ENCODE measurements at regions not wholly inside any gene's neighbourhood (a gene's known extent, or its start where the extent isn't known, plus 50 kb on each side); places are given as distances from the start of the nearest gene placed in this dataset.

DNA sequence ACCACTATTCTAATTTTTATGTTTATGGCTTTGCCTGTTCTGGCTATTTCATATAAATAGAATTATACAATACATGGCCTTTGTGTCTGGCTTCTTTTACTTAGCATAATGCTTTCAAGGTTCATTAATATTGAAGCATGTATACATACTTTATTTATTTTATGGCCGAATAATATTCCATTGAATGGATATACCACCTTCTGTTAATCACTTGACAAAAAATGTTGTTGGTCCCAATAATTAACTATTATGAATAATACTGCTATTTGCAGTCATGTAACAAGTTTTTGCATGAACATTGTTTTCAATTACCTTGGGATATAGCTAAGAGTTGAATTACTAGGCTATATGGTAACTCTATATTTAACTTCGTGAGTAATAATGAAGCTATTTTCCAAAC, 767.5 kb downstream of the INHBA start:
- no peaks in the 10 kb centered on the region for H3K27me3 ChIP-seq
- no peak overlapping the region for H3K27ac ChIP-seq
- TF ChIP-seq CTCF (IDR thresholded peaks at IDR 0.05): no peak
- no peak overlapping the region for H3K4me3 ChIP-seq
- H3K4me1 ChIP-seq: no peaks in the 10 kb centered on the region
- H3K9me3 ChIP-seq: no peaks in the 10 kb centered on the region
- DNase-seq (ENCODE audit: low spot score): no peak
- H3K36me3 ChIP-seq: no peaks in the 10 kb centered on the region

DNA sequence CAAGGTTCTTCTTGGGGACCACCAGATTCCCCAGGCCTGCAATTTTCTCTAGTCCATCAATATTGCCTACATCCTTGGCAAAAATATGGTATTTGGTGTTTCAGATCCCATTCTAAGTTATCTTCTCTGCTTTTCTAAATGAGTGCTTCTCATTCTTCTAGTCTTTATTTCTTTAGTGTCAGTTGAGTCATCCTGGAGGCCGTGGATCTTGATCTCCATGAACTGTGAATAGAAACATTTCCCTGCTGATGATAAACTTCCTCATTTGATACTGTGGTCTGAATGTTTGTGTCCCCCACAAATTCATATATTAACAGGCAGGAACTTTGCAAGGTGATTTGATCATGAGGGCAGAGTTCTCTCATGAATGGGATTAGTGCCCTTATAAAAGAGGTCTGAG, 779.3 kb downstream of the INHBA start:
- Histone ChIP-seq H3K9me3 (peaks cover 0 to 3% of the 10 kb centered on the region in 2 donors), H3K27me3 (no peaks in the 10 kb centered on the region), H3K4me3 (no peak overlapping the region), H3K27ac (no peak overlapping the region), H3K36me3 (no peaks in the 10 kb centered on the region), H3K4me1 (no peaks in the 10 kb centered on the region)
- no peak for DNase-seq (ENCODE audit: low spot score)
- TF ChIP-seq CTCF (IDR thresholded peaks at IDR 0.05): no peak

DNA sequence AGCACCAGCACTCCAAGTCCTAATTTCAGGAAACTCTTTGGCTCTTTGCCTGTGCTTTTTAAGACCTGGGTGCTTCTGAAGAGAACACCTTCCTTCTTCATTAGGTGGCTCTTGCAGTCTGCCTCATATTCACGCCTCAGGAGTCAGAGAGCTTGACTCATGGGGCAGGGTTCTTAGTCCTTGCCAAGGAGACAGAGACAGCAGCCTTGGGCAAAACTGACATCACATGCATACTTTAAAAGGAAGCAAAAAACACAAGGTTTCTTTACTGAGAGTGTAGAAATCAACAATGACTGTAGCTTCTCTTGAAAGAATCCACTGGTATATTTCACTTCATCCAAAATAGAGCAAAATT, 780.6 kb downstream of the INHBA start:
- TF ChIP-seq CTCF (IDR thresholded peaks at IDR 0.05): no peak
- Histone ChIP-seq H3K36me3 (no peaks in the 10 kb centered on the region), H3K4me1 (no peaks in the 10 kb centered on the region)

DNA sequence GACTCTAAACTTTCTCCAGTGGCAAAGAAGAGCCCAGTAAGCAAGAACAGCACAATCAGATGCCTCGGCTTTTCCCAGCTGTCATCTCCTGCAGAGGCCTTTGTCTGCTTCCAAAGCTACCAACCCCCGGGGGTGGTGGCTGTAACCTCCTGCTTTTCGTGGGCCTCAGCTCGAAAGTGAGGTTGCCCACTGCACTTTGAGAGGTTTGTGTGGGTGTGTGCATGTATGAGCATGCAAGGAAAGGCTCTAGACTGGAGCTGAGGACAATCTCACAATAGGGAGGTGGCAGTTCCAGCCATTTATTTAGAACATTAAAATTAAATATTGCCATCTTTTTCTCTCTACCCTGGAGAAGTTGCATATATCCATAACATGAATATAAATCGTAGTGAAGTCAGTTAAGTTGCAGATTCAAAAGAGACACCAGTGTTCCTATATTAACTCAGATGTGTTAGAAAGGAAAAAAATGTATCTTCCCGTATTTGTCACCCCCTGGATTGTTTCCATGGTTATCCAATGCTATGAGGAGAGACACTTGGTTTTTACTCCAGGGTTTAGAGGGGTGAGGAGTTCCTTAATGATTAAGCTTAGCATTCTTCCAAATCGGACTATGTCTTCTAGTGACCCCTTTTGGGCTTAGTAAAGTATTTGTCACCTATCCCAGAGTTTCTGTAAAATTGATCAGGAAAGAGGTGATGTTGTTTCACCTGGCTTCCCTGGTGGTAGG, 781.1 kb downstream of the INHBA start:
- Histone ChIP-seq H3K4me3 (no peak overlapping the region), H3K27ac (no peak overlapping the region), H3K36me3 (no peaks in the 10 kb centered on the region), H3K4me1 (no peaks in the 10 kb centered on the region), H3K27me3 (no peaks in the 10 kb centered on the region), H3K9me3 (no peaks in the 10 kb centered on the region)
- TF ChIP-seq CTCF (IDR thresholded peaks at IDR 0.05): no peak
- DNase-seq (ENCODE audit: low spot score): no peak

More for the DNA sequence above, 780.6 kb downstream of the INHBA start:
- Histone ChIP-seq H3K27me3 (no peaks in the 10 kb centered on the region), H3K27ac (no peak overlapping the region), H3K4me3 (no peak overlapping the region), H3K9me3 (no peaks in the 10 kb centered on the region)
- no peak for DNase-seq (ENCODE audit: low spot score)

DNA sequence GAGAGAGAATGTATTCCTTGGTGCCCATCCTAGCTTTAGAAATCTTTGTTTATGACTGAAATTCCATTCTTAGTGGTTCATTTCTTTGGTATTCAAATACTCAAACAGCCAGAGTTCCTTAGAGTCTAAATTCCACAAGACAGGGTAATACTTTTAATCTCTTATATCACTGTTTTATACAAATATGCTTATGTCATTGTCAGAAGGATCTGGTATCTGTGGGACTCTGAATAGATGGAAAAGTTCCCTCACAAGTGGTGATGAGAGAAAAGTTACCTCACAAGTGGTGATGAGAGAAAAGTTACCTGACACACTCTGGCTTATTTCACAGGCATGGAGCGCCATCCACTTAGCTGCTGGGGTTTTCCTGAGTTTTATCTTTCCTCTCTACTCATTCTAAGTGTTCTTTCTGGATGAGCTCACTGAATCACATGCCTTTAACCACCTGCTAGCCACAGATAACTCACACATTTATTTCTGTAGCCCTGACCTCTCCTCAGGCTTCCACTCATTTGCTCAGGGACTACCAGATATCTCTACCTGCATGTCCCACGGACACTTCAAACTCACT, 784.0 kb downstream of the SUGCT start:
- no peak for TF ChIP-seq CTCF (IDR thresholded peaks at IDR 0.05)
- no peaks in the 10 kb centered on the region for H3K4me1 ChIP-seq
- no peaks in the 10 kb centered on the region for H3K9me3 ChIP-seq
- H3K27me3 ChIP-seq: no peaks in the 10 kb centered on the region
- no peak overlapping the region for H3K27ac ChIP-seq
- H3K36me3 ChIP-seq: no peaks in the 10 kb centered on the region
- DNase-seq (ENCODE audit: low spot score): no peak
- no peak overlapping the region for H3K4me3 ChIP-seq

DNA sequence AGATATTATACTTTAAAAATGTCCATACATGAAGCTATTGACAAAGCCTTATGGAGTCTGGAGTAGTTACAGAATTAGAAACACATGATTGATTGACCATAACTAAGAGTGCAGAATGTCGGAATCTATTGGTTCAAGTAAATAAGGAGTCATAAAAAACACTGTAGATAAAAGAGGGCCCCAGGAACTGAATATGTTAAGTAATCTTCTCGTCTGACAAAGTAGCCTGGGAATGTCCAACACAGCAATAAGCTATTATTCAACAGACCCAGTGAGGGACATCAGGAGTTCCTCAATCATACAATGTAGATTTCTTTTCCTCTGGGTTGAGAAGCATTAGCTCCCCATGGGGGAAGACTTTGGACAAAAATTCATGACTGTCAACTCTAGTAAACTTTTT, 782.0 kb downstream of the SUGCT start:
- H3K4me1 ChIP-seq: no peaks in the 10 kb centered on the region

More for the DNA sequence above, 782.0 kb downstream of the SUGCT start:
- no peaks in the 10 kb centered on the region for H3K36me3 ChIP-seq
- H3K27me3 ChIP-seq: no peaks in the 10 kb centered on the region
- H3K9me3 ChIP-seq: no peaks in the 10 kb centered on the region
- no peak for DNase-seq (ENCODE audit: low spot score)
- no peak overlapping the region for H3K27ac ChIP-seq
- no peak overlapping the region for H3K4me3 ChIP-seq
- TF ChIP-seq CTCF (IDR thresholded peaks at IDR 0.05): no peak
